Left renal cortex interstitium (tissue), 4 donors: ENCODE measurements at regions not wholly inside any gene's neighbourhood (a gene's known extent, or its start where the extent isn't known, plus 50 kb on each side); places are given as distances from the start of the nearest gene placed in this dataset.

Experiments
- DNase-seq, 4 donors: peaks; one replicate each; pipeline ENCODE4 v3.0.0-alpha.2; 2013; ENCODE audit warnings: low read depth in 4 of 4, low spot score in 2 of 4, missing footprints in 1 of 4

GRCh38 chr2:219765231-219765911 is 137.9 kb downstream of the SLC4A3 start:
- no peak for DNase-seq

GRCh38 chr2:219766658-219767057 is 139.2 kb downstream of the SLC4A3 start:
- DNase-seq, result no peak

- no peak for DNase-seq
Measured at GRCh38 chr2:219769090-219769910, 141.9 kb downstream of the SLC4A3 start.

- DNase-seq, result no peak
Measured at GRCh38 chr2:219772103-219772635, 144.7 kb downstream of the SLC4A3 start.

GRCh38 chr2:219772697-219773096 is 145.3 kb downstream of the SLC4A3 start:
- DNase-seq, result no peak

- DNase-seq, result no peak
Measured at GRCh38 chr2:219775506-219775905, 148.1 kb downstream of the SLC4A3 start.

- no peak for DNase-seq
Measured at GRCh38 chr2:219777388-219777787, 150.0 kb downstream of the SLC4A3 start.

GRCh38 chr2:219778189-219778588 is 150.8 kb downstream of the SLC4A3 start:
- no peak for DNase-seq

GRCh38 chr2:219782737-219783348 is 155.4 kb downstream of the SLC4A3 start:
- no peak for DNase-seq

- no peak for DNase-seq
Measured at GRCh38 chr2:219783359-219783975, 156.0 kb downstream of the SLC4A3 start.

- no peak for DNase-seq
Measured at GRCh38 chr2:219784178-219784577, 156.7 kb downstream of the SLC4A3 start.

- peak in 1 of 4 donors; percentile 41 for DNase-seq
Measured at GRCh38 chr2:219789476-219789875, 162.0 kb downstream of the SLC4A3 start.

- DNase-seq, result no peak
Measured at GRCh38 chr2:219792446-219792845, 165.0 kb downstream of the SLC4A3 start.

- no peak for DNase-seq
Measured at GRCh38 chr2:219798430-219798829, 171.0 kb downstream of the SLC4A3 start.

GRCh38 chr2:219803294-219803693 is 175.9 kb downstream of the SLC4A3 start:
- no peak for DNase-seq

- no peak for DNase-seq
Measured at GRCh38 chr2:219810895-219811294, 183.5 kb downstream of the SLC4A3 start.

GRCh38 chr2:219812672-219813071 is 185.2 kb downstream of the SLC4A3 start:
- DNase-seq, result no peak

GRCh38 chr2:219820767-219821166 is 193.3 kb downstream of the SLC4A3 start:
- DNase-seq, result no peak

GRCh38 chr2:219823574-219823973 is 196.1 kb downstream of the SLC4A3 start:
- no peak for DNase-seq

GRCh38 chr2:219824996-219825395 is 197.6 kb downstream of the SLC4A3 start:
- no peak for DNase-seq

- DNase-seq, result no peak
Measured at GRCh38 chr2:219828127-219828526, 200.7 kb downstream of the SLC4A3 start.
